HG03442 (cell line): ENCODE measurements at regions not wholly inside any gene's neighbourhood (a gene's known extent, or its start where the extent isn't known, plus 50 kb on each side); places are given as distances from the start of the nearest gene placed in this dataset.

ENCODE experiments used
- ATAC-seq: cut with Tn5 transposase; IDR thresholded peaks from one replicate; pipeline ENCODE4 v1.9.1; 2021; ENCODE audit warnings: mild to moderate bottlenecking, moderate library complexity; ENCODE audit not compliant: unreplicated experiment

DNA sequence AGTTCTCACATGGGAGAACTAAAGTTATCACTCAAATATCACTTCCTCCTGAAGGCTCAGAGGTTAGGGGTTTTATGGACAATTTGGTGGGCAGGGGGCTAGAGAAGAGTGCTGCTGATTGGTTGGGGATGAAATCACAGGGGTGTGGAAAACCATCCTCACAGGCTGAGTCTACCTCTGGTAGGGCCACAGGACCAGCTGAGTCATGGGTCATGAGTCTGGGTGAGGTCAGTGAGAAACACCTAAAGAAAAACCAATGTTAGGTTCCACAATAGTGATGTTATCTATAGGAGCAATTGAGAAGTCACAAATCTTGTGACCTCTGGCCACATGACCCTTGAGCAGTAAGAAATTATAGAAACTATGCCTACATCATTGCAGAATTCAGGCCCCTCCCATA is 203.3 kb upstream of the TARS1 start:
- ATAC-seq, result no peak

DNA sequence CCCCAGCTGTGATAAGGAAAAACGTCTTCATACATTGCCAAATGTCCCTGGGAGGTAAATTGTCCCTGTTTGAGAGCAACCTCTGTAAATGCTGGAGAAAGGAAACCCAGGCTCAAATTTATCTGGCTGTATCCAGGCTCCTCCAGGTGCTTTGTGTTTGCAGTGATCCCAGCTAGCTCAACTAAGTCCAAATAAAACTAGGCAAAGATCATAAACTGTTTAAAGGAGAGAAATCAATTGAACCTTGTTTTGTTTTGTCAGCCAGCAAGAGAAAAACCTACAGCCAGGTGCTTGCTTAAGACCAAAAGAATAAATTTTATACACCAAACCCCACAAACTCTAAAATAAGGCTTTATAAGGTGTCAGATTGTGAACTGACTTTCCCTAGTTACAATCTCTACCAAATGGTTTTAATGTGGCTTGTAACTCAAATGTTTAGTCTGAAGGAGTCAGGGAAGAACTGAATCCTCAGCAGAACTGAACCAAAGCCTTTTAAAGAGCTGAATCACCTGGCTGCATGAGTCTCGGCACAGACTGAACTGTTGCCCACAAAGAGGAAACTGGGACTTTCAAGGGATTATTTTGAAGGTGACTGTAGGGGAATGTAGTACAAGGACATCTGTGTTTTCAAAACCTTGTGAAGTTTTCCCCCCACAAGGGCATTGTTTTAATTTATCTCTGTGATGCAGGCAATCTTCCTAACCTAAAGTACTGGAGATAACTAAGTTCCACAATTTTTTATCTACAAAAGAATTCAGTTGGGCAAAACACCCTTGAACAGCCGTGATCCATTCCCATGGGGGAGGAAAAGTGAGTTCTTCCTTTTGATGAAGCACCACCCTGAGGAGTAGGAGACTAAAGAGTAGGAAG is 201.7 kb upstream of the TARS1 start:
- ATAC-seq, result no peak

DNA sequence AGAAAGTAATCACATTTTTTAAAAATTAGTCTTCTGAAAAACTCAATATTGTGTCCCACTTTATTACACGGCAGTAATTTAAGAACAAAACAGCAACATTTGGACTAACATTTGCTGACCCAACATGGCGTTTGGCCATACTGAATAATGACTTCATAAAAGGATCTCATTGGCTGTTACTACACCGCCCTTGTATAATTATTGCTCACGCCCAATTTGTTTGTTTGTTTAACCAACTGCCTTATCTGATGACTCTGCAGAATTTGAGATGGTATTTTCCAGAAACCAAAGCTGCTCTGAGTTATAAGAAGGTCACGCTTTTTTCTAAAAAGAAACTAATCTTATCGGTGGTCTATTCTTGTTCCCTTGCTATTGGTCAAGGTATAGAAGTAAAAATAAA is 200.2 kb upstream of the TARS1 start:
- ATAC-seq, result no peak

DNA sequence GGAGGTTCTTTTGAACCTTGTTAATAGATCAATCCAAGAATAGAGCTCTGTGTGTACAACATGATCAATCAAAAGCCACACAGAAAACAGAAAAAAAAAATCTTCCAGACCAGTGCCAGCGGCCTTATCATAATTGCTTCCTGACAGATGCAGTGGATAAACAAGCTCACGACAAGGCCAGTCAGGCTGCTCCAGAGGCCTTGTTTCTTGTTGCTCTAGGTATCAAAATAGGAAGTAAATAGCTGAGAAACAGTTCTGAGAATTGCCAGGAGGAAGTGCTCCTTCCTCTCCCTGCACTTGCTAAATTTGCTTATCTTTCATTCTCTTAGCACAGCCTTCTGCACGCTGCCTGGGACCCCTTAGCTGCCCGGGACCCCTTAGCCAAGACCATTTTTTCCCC is 199.0 kb upstream of the TARS1 start:
- peak; percentile 55 for ATAC-seq

DNA sequence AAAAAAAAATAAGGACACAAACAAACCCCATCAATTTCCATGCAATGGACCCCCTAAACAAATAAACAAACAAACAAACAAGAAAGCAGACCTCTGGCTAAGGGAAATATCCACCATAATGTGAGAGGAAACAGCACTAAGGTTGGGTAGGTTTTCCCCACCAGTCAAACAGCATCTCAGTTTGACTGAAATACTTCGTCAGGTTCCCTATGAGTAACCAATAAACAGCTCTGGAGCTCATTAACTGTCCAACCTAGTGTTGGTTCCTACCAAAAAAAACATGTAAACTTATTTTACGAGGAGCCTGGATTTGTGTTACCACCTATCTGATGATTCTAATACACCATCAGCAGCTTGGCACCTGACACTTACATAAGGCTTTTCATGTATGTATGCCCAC is 198.5 kb upstream of the TARS1 start:
- peak; percentile 39 for ATAC-seq

DNA sequence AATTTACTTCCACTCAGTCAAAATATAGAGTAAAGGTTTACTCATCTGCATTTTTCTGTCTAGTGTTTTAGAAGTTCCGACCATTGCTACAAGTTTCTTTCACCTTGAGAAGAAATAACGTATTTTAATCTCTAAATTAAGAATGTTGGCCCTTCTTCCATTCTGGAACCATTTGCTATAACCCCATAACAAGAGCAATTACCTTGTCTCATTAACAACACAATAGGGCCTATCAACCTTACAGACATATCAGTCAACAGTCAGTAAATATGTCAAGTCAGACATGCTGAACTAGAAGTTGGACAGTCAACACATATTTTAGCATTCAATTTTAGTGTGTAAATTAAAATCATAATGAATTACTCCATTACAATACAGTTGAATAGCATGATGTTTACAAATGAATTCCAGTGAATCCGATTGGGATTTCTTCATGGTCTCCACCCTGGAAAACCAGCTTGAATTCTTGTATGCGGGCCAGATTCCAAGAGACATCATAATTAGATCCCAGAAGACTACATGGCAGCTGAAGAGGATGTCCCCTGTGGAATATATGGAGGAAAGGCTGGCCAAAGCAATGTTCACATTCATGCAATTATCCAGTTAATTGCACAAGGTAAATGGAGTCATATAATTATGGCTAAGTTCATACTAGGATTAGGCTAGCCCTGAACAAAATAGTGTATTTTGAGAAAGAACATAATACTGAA is 196.2 kb upstream of the TARS1 start:
- ATAC-seq, result no peak

DNA sequence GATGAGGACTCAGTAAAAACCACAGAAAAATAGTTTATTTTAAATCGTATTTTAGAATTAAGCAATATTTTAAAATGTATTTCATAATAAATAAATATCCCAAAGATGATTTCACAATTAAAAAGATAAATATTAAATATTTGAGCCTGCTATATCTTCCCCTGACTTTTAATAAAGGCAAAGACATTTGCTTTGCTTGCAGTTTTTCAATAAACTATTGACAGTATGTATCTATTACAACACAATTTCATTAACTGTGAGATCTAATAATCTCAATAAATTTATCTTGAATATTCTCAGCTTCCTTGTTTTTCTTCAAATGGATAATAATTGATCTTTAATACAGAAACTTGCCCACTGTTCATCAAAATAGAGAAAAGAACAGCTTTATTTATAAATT is 186.2 kb upstream of the TARS1 start:
- no peak for ATAC-seq

DNA sequence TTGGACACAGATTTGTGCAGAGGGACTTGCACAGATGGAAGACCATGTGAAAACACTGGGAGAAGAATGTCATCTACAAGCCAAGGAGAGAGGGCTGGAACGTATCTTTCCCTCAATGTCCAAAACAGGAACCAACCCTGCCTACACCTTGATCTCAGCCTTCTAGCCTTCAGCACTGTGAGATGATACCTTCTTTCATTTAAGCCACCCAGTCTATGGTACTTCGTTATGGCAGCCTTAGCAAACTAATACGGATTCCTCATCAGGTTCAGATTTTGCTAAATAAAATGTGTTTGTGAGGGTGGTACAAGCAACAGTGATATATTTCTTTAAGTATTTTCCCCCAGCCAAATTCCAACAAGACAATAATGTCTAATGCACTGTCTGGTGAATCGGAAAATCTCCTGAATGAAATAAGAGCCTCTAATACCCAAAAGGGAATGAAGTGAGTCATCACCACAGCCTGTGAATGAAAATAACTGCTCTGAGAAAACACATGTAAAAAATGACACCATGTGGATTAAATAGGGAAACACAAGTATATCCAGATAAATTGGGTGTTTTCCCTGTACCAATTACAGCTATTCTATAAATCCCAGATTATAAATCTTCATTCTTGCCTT is 182.8 kb upstream of the TARS1 start:
- ATAC-seq, result no peak

DNA sequence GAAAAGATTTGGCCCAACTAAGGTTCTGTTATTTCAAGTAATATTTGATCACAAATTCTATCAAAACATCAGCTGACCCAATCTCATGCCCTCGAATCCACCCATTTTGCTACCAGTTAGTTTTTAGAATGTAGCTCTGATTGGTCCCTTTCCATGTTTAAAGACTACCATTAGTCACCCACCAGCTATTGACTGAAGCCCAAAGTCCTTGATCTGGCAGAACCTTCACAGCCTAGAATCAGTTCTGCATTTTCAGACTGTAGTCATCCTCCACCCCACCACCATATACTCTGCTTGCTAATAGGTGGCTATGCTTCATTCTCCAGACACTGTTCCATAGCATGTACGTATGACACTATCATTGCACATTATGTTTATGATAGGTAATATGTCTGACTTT is 182.2 kb upstream of the TARS1 start:
- ATAC-seq, result no peak

DNA sequence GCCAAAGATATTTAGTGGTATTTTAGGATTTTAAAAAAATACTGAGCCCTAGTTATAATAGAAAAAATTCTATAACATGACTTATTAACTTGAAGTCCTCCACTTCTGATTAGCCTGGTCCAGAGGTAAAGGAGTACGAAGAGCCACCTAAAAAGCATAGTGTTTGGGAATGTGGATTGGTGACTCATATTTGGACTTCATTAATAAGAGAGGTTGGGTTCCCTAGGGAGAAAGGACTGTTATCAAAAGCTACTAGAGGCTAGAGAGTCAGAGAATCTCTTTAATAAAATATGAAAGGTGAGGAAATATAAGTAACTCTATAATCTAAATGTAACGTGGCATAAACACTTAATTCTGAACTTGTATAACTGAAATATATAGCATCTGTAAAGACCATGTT is 180.7 kb upstream of the TARS1 start:
- no peak for ATAC-seq

DNA sequence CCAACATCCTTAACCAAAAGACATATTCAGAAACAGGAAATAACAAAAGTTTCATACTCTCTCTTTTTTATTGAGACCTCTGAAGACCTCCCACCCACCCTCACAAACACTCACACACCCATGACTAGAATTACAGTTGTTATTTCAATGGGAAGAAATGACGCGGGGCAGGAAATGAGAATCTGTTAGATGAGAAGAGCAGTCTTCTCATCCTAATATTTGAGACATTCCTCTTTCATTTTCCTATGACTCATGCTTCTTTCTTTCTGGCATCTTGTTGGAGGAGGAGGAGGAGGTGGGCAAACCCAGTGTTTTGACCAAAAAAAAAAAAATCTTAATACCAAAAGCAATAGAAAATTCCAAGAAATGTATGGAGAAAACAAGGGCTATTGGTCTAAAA is 179.5 kb upstream of the TARS1 start:
- ATAC-seq, result no peak

DNA sequence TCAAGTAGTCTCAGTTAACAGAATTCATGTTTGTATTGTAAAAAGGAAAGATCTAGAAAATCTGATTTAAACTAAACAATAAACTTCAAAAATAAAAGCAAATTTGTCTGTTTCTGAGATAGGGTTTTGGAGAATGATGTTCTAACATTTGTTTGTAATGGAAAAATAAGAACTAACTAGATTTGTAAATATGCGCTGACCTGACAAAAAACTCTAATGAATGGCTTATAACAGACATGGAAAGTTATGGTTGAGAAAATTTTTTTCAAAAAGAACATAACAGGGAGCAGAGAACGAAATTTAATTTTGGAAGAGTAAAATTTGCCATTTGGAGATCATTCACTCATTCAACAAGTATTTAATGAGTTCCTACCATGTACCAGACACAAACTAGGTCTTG is 179.0 kb upstream of the TARS1 start:
- no peak for ATAC-seq

DNA sequence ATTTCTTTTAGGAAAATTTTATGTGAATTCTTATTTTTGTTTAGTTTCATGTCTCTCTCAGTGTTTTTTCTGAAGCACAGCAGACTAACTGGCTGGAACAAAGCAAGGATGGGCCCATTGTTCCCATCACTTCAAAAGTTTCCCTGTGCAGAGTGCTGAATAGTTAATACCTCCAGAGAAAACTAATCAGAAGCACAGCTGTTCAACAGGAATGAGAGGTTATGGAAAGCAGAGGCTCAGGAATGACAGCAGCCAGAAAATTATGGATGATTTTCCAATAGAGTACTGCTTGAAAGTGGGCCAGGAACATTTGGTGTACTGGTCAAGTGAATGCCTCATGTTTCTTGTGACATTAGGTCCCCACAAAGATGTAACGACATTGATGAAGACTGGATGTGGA is 173.0 kb upstream of the TARS1 start:
- ATAC-seq, result no peak

DNA sequence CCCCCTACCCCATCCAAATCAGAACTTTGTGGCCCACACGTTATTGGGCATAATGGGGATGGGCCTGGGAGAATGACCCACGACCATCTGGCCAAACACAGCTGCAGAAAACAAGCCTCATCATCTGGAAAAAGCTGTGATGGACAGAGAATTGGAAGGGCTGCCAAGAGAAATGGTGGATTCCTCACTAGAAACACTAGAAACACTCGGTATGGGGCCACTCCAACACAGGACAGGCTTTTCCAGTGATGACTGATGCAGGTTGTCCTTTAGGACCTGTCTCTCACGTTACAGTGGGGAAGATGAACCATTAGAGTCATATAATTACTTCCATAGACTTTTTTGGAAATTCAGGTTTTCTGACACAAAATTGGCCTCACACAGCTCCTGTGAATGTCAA is 172.4 kb upstream of the TARS1 start:
- no peak for ATAC-seq

DNA sequence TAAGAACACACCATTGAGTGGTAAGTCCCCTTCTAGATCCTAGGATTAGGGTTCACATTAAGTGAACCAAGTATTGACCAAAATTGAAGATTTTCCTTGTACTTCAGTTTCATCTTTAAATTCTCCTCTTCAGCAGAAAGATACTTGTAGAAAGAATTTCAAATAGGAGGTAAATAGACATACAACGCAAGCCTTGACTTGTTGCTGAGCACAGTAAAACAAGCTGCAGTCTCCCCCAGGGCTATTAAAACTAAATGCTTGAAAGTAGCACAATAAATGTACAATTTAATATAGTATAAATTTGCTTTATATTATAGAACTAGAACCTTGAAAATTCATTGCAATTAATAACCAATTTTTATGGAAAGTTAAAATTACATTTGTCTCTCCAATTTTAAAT is 170.1 kb upstream of the TARS1 start:
- ATAC-seq, result no peak

DNA sequence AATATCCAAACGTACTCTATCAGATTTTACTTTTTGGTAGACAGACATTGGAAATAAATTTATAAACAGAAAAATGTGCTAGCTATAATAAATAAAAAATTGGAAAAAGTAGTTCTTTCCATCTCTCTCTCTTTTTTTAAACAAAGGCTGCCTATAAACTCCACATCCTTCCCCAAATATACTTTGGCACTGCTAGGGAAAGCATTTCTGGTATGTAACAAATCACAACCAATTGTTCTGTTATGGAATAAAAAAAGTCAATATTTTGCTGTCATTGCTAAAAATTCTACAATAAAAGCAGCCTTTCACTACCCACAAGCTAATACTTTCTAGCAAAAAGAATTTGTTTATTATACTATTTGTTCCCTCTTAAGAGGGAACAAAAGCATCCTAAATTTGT is 169.2 kb upstream of the TARS1 start:
- no peak for ATAC-seq

DNA sequence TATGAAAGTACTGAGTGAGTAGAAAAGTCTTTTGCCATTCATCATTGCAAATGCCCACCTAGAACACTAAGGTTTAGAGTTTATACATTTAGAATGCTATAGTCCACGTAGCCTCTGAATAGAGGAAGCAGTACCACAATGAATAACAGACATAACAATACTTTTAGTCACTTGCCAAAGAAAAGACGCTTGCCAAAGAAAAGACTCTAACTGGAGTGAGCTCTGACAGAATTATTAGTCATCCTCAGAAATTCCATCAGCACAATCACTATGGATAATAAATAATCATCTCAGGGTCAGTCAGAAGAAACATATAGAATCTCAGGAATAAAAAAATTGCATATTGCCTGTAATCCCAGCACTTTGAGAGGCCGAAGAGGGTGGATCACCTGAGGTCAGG is 168.5 kb upstream of the TARS1 start:
- ATAC-seq, result no peak

DNA sequence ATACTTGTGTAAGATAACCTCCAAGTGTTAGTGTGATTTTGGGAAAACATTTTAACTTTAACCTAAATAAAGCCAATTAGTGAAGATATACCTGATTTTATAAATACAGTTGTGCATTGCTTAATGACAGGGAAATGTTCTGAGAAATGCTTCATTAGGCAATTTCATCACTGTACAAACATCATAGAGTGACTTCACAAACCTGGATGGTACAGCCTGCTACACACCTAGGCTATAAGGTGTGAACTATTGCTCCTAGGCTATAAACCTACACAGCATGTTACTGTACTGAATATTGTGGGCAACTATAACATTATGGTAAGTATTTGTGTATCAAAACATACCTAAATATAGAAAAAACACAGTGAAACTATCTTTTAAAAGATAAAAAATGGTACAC is 166.8 kb upstream of the TARS1 start:
- ATAC-seq, result no peak

DNA sequence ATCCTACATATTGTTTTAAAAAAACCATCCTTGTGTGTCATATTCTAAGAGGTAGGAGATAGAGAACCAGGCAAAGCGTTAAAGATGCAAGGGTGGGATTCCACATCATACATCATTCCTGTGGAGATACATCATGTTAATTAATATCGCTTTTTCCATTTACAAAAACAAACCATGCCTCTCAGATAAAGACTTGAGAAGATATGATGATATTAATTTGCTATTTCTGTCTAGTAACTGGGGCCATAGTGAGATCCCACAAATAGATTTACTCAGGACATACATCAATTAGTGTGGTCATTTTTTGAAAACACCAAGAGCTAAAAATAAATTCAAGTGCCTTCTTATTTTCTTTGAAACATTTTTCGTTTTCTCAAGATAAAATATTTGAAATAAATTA is 165.4 kb upstream of the TARS1 start:
- ATAC-seq, result no peak

DNA sequence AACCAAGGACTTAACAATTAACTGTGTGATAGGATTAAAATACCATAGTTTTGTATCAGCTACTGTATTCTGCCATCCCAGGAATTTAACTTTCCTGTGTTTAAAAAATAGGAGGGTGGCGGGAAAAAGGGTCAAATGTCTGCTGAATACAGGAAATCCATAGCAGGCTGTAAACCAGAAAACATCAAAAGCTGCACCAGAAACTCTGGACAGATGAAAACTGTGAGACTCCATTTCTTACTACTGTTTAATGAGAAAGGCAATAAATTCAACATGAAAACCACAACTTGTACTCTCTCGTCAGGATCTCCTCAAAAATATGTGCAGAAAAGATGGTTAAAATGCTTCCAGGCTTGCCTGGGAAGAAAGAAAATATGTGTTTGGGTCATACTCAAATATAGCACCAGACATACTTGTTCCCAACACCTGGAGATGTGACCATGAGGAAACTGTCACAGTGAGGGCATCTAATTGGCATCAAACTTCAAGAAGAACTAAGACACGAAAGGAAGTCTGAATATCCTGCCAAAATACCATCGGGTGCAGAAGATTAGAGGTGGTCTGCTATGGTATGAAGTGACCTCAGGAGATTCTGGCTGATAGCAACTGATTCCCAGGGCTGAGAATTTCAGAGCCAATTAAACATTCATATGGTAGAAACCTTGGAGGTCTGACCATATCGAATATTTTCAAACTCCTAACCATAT is 164.7 kb upstream of the TARS1 start:
- no peak for ATAC-seq

DNA sequence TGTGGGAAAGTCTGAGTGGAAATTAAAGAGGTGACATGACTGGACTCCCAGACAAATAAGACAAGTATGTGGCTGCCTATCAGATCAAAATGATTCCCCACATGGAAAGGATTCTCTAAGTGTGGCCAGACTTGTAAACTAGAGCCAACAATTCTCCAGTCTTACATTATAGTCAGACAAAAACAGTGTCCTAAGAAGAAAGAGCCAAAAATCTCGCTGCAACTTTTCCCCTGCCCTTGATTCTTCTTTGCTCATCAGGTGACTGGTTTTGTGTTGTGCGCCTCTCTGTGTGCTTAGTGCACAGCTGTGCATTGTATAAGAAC is 164.2 kb upstream of the TARS1 start:
- no peak for ATAC-seq
